Uterus (tissue), 3 donors: ENCODE measurements at regions not wholly inside any gene's neighbourhood (a gene's known extent, or its start where the extent isn't known, plus 50 kb on each side); places are given as distances from the start of the nearest gene placed in this dataset.

ENCODE experiments used
- DNase-seq, 2 donors: peaks; one replicate each; pipeline ENCODE4 v3.0.0-alpha.2; 2019 to 2020
- H3K27ac ChIP-seq, 2 donors: fragments of 200-600 bp; sonication (generic); 1 replicate in 1 of 2; 2 replicates in 1 of 2; pipeline ENCODE4 v1.5.1; 2016 to 2018
- H3K27me3 ChIP-seq, 2 donors: fragments of 200-600 bp; sonication (generic); one replicate each; pipeline ENCODE4 v1.5.1; 2018 to 2019; ENCODE audit warnings: control low read depth in 1 of 2
- H3K36me3 ChIP-seq, 2 donors: fragments of 200-600 bp; sonication (generic); one replicate each; pipeline ENCODE4 v1.5.1; 2019; ENCODE audit warnings: control low read depth in 1 of 2
- H3K4me1 ChIP-seq, 2 donors: fragments of 200-600 bp; sonication (generic); one replicate each; pipeline ENCODE4 v1.5.1; 2018 to 2019; ENCODE audit warnings: control low read depth in 1 of 2
- H3K4me3 ChIP-seq, 2 donors: fragments of 200-600 bp; sonication (generic); 1 replicate in 1 of 2; 2 replicates in 1 of 2; pipeline ENCODE4 v1.5.1; 2018 to 2019; ENCODE audit warnings: mild to moderate bottlenecking in 1 of 2
- H3K9me3 ChIP-seq, 2 donors: fragments of 200-600 bp; sonication (generic); one replicate each; pipeline ENCODE4 v1.5.1; 2019; ENCODE audit warnings: control low read depth in 1 of 2
- CTCF ChIP-seq, 4 experiments: fragments of 200-600 bp in 2 of 4; fragments of 450-650 bp in 2 of 4; sonication (generic) in 2 of 4; IDR thresholded peaks; one replicate each; pipeline ENCODE4 v1.5.1; 2016 to 2019; ENCODE audit warnings: antibody characterized with exemption in 4 of 4, mild to moderate bottlenecking in 2 of 4, moderate library complexity in 1 of 4
- POLR2A ChIP-seq, 2 donors: fragments of 450-650 bp; IDR thresholded peaks; one replicate each; pipeline ENCODE4 v1.6.1; 2016; ENCODE audit warnings: antibody characterized with exemption in 2 of 2, mild to moderate bottlenecking in 1 of 2, moderate library complexity in 1 of 2
- intact Hi-C: fragments of 100-400 bp; cut with DNase I; formaldehyde crosslinking; loops from one replicate; pipeline ENCODE4 v1.15.1; 2023; ENCODE audit warnings: low total_unique reads
- donor health status: DM: yes; HTN: yes; CAD: no.

GRCh38 chr6:90868656-90869055 is 281.8 kb upstream of the MAP3K7 start:
- no peak overlapping the region for H3K27ac ChIP-seq
- H3K27me3 ChIP-seq = no peaks in the 10 kb centered on the region
- no peaks in the 10 kb centered on the region for H3K36me3 ChIP-seq
- no peak overlapping the region for H3K4me3 ChIP-seq
- H3K9me3 ChIP-seq = no peaks in the 10 kb centered on the region
- intact Hi-C loops = no loop called here
- H3K4me1 ChIP-seq = no peaks in the 10 kb centered on the region
- DNase-seq = no peak
- TF ChIP-seq POLR2A (IDR thresholded peaks at IDR 0.05) (no peak), CTCF (IDR thresholded peaks at IDR 0.05) (no peak)

- intact Hi-C loops = no loop called here
- Histone ChIP-seq H3K36me3 (no peaks in the 10 kb centered on the region), H3K27me3 (no peaks in the 10 kb centered on the region), H3K4me3 (no peak overlapping the region), H3K9me3 (no peaks in the 10 kb centered on the region), H3K4me1 (no peaks in the 10 kb centered on the region), H3K27ac (no peak overlapping the region)
- TF ChIP-seq POLR2A (IDR thresholded peaks at IDR 0.05) (no peak), CTCF (IDR thresholded peaks at IDR 0.05) (no peak)
- no peak for DNase-seq
Observed at GRCh38 chr6:90868256-90868655, 281.4 kb upstream of the MAP3K7 start.

GRCh38 chr6:90865513-90865912 is 278.6 kb upstream of the MAP3K7 start:
- Histone ChIP-seq H3K4me3 (no peak overlapping the region), H3K27ac (no peak overlapping the region), H3K27me3 (no peaks in the 10 kb centered on the region), H3K36me3 (no peaks in the 10 kb centered on the region), H3K4me1 (no peaks in the 10 kb centered on the region), H3K9me3 (no peaks in the 10 kb centered on the region)
- TF ChIP-seq POLR2A (IDR thresholded peaks at IDR 0.05) (no peak), CTCF (IDR thresholded peaks at IDR 0.05) (no peak)
- intact Hi-C loops = no loop called here
- no peak for DNase-seq

GRCh38 chr6:90863043-90863442 is 276.2 kb upstream of the MAP3K7 start:
- TF ChIP-seq CTCF (IDR thresholded peaks at IDR 0.05) = no peak
- TF ChIP-seq POLR2A (IDR thresholded peaks at IDR 0.05) = no peak

GRCh38 chr6:90860822-90861601 is 274.1 kb upstream of the MAP3K7 start:
- no peaks in the 10 kb centered on the region for H3K27me3 ChIP-seq
- no peaks in the 10 kb centered on the region for H3K4me1 ChIP-seq
- no peaks in the 10 kb centered on the region for H3K36me3 ChIP-seq
- no peak overlapping the region for H3K4me3 ChIP-seq
- H3K9me3 ChIP-seq = no peaks in the 10 kb centered on the region
- H3K27ac ChIP-seq = no peak overlapping the region
- no peak for DNase-seq
- TF ChIP-seq CTCF (IDR thresholded peaks at IDR 0.05) (no peak), POLR2A (IDR thresholded peaks at IDR 0.05) (no peak)
- intact Hi-C loops = no loop called here

More at GRCh38 chr6:90863043-90863442, 276.2 kb upstream of the MAP3K7 start:
- Histone ChIP-seq H3K4me1 (no peaks in the 10 kb centered on the region), H3K27ac (no peak overlapping the region), H3K9me3 (no peaks in the 10 kb centered on the region), H3K27me3 (no peaks in the 10 kb centered on the region), H3K36me3 (no peaks in the 10 kb centered on the region), H3K4me3 (no peak overlapping the region)
- intact Hi-C loops = no loop called here
- DNase-seq = no peak
